SW 1271 (cell line): ENCODE measurements at regions not wholly inside any gene's neighbourhood (a gene's known extent, or its start where the extent isn't known, plus 50 kb on each side); places are given as distances from the start of the nearest gene placed in this dataset.
"Not testable (repeated sequence)": the region's sequence is repeated elsewhere in the genome, so short reads cannot be mapped to it uniquely, and the experiment has no call there.

ENCODE experiments used
- DNase-seq, 2 experiments: peaks; one replicate each; lab custom pipeline; 2025; lab: John Stamatoyannopoulos, UW

- DNase-seq: no peak
Measured at GRCh38 chr2:239804161-239805042, 220.7 kb downstream of the NDUFA10 start.

GRCh38 chr2:239803766-239804115, 221.4 kb downstream of the NDUFA10 start:
- DNase-seq: no peak

GRCh38 chr2:239803102-239803765, 221.9 kb downstream of the NDUFA10 start:
- DNase-seq: no peak

GRCh38 chr2:239802185-239802649, 222.9 kb downstream of the NDUFA10 start:
- no peak for DNase-seq

- no peak for DNase-seq
Measured at GRCh38 chr2:239801404-239802184, 223.5 kb downstream of the NDUFA10 start.

GRCh38 chr2:239800785-239801386, 224.3 kb downstream of the NDUFA10 start:
- DNase-seq: no peak

GRCh38 chr2:239797316-239797715, 227.8 kb downstream of the NDUFA10 start:
- DNase-seq: no peak

- not testable (repeated sequence) for DNase-seq
Measured at GRCh38 chr2:239795761-239796160, 229.4 kb downstream of the NDUFA10 start.

- no peak for DNase-seq
Measured at GRCh38 chr2:239793836-239794235, 231.3 kb downstream of the NDUFA10 start.

GRCh38 chr2:239793086-239793485, 232.1 kb downstream of the NDUFA10 start:
- no peak for DNase-seq

GRCh38 chr2:239792405-239793084, 232.6 kb downstream of the NDUFA10 start:
- no peak for DNase-seq

GRCh38 chr2:239791526-239792404, 233.4 kb downstream of the NDUFA10 start:
- no peak for DNase-seq

- DNase-seq: no peak
Measured at GRCh38 chr2:239790721-239791120, 234.4 kb downstream of the NDUFA10 start.

- no peak for DNase-seq
Measured at GRCh38 chr2:239790313-239790712, 234.8 kb downstream of the NDUFA10 start.

- no peak for DNase-seq
Measured at GRCh38 chr2:239789711-239790110, 235.4 kb downstream of the NDUFA10 start.

- no peak for DNase-seq
Measured at GRCh38 chr2:239788576-239789098, 236.5 kb downstream of the NDUFA10 start.

GRCh38 chr2:239787538-239788050, 237.5 kb downstream of the NDUFA10 start:
- DNase-seq: no peak

GRCh38 chr2:239786791-239787190, 238.4 kb downstream of the NDUFA10 start:
- no peak for DNase-seq

- DNase-seq: no peak
Measured at GRCh38 chr2:239781454-239781853, 243.7 kb downstream of the NDUFA10 start.
